ENCODE measurements at regions not wholly inside any gene's neighbourhood (a gene's known extent, or its start where the extent isn't known, plus 50 kb on each side); places are given as distances from the start of the nearest gene placed in this dataset.
"Not testable (repeated sequence)": the region's sequence is repeated elsewhere in the genome, so short reads cannot be mapped to it uniquely, and the experiment has no call there.

DNA sequence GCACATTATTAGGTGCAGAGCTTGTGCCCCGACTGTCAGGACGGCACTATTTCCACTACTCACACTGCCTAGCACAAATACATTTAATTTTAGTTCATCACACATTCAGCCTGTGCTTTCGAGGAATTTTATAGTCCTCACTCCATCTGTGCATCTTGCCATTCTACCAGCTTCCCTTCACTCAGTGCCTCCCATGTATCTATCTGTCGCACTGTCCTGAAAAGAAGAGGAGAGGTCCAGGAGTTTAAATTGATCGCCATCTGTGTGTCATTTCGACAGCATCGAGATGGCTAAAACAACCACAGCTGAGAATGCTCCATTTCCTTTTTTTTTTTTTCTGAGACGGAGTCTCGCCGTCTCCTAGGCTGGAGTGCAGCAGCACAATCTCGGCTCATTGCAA is 97.6 kb upstream of the FOXN3 start:
- Mint-ChIP-seq H3K27ac (no peak overlapping the region), H3K9me3 (peaks cover 7% of the 10 kb centered on the region), H3K36me3 (ENCODE audit: low read depth) (peaks cover 20% of the 10 kb centered on the region), H3K27me3 (ENCODE audit: low read depth) (no peaks in the 10 kb centered on the region), H3K4me3 (no peak overlapping the region), H3K4me1 (no peaks in the 10 kb centered on the region)
- TF ChIP-seq, protein P1, sequence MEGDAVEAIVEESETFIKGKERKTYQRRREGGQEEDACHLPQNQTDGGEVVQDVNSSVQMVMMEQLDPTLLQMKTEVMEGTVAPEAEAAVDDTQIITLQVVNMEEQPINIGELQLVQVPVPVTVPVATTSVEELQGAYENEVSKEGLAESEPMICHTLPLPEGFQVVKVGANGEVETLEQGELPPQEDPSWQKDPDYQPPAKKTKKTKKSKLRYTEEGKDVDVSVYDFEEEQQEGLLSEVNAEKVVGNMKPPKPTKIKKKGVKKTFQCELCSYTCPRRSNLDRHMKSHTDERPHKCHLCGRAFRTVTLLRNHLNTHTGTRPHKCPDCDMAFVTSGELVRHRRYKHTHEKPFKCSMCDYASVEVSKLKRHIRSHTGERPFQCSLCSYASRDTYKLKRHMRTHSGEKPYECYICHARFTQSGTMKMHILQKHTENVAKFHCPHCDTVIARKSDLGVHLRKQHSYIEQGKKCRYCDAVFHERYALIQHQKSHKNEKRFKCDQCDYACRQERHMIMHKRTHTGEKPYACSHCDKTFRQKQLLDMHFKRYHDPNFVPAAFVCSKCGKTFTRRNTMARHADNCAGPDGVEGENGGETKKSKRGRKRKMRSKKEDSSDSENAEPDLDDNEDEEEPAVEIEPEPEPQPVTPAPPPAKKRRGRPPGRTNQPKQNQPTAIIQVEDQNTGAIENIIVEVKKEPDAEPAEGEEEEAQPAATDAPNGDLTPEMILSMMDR (IDR thresholded peaks at IDR 0.05; ENCODE audit: unreplicated experiment in 3 of 3) = no peak

GRCh38 chr14:89509891-89510290 is 92.9 kb upstream of the FOXN3 start:
- TF ChIP-seq, protein P1 (IDR thresholded peaks at IDR 0.05; ENCODE audit: unreplicated experiment in 3 of 3) = no peak
- peaks cover 16% of the 10 kb centered on the region for H3K36me3 Mint-ChIP-seq (ENCODE audit: low read depth)
- no peak overlapping the region for H3K27ac Mint-ChIP-seq
- no peaks in the 10 kb centered on the region for H3K27me3 Mint-ChIP-seq (ENCODE audit: low read depth)
- H3K4me3 Mint-ChIP-seq = no peak overlapping the region
- H3K4me1 Mint-ChIP-seq = peaks cover 1% of the 10 kb centered on the region
- peaks cover 3% of the 10 kb centered on the region for H3K9me3 Mint-ChIP-seq

DNA sequence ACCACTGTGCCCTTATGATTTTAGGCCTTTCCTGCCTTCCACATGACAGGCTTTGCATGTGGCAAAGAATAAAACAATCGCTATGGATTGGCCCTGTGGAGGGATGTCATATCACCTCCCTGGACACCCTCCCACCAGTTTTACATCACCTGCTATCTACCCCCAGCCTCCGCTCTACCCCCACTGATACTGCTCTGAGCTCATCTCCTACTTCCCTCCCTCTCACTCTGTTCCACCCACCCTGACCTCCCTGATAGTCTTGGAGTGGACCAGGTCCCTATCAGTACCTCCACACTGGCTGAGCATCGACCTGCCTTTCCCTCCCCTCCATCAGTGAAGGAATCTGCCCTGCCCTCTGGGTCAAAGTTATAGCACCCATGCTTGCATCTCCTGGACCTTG is 91.8 kb upstream of the FOXN3 start:
- Mint-ChIP-seq H3K4me1 (peaks cover 5% of the 10 kb centered on the region), H3K4me3 (no peak overlapping the region), H3K27me3 (ENCODE audit: low read depth) (no peaks in the 10 kb centered on the region), H3K27ac (no peak overlapping the region), H3K9me3 (peaks cover 5% of the 10 kb centered on the region), H3K36me3 (ENCODE audit: low read depth) (peaks cover 18% of the 10 kb centered on the region)
- TF ChIP-seq, protein P1 (IDR thresholded peaks at IDR 0.05; ENCODE audit: unreplicated experiment in 3 of 3) = no peak

DNA sequence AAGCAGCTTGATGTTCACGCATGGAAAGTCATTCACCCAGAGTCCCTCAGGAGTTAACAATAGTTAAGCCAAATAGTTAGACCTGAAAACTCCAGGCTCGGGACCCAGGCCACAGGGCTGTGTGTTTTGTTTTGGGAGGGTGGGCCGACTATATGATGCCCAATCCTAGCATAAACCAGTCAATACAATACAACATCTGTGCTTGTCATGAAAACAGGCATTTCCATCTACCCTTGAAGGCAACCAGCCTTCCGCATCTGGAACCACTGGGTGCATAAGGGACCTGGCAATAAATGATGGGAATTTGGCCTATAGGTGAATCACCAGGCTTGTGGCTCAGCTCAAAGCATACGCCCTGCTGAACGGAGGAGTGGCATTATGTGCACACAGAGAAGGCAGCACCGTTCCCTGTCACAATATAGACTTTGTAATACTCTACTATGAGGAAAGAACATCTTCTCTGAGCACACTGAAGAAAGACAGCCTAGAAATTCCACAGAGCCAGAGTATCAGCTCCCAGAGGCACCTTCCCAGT is 91.0 kb upstream of the FOXN3 start:
- TF ChIP-seq, protein P1 (IDR thresholded peaks at IDR 0.05; ENCODE audit: unreplicated experiment in 3 of 3) = no peak
- H3K4me1 Mint-ChIP-seq = peaks cover 5% of the 10 kb centered on the region
- peaks cover 5% of the 10 kb centered on the region for H3K9me3 Mint-ChIP-seq
- peaks cover 15% of the 10 kb centered on the region for H3K36me3 Mint-ChIP-seq (ENCODE audit: low read depth)
- no peak overlapping the region for H3K4me3 Mint-ChIP-seq
- H3K27ac Mint-ChIP-seq = no peak overlapping the region
- no peaks in the 10 kb centered on the region for H3K27me3 Mint-ChIP-seq (ENCODE audit: low read depth)

DNA sequence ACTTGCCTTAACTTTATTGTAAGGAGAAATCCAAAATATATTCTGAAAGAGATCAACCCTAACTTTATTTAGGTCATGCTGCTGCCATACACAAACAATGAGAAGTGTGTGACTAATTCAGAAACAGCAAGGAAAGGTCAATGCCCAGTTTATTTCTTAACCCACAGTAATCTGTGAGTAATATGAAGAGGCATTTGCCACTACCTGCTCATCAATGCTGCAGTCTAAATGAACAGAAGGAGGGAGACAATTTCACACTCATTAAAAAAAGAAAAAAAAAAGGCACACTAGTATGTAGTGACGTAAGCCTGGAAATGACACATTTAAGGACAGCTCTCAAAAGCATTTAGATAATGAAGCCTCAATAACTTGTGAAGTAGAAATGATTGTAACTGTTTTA is 90.5 kb upstream of the FOXN3 start:
- Mint-ChIP-seq H3K36me3 (ENCODE audit: low read depth) (peaks cover 15% of the 10 kb centered on the region), H3K4me1 (peaks cover 5% of the 10 kb centered on the region), H3K27ac (no peak overlapping the region), H3K4me3 (no peak overlapping the region), H3K9me3 (peaks cover 5% of the 10 kb centered on the region), H3K27me3 (ENCODE audit: low read depth) (no peaks in the 10 kb centered on the region)
- TF ChIP-seq, protein P1 (IDR thresholded peaks at IDR 0.05; ENCODE audit: unreplicated experiment in 3 of 3) = no peak

GRCh38 chr14:89506891-89507452 is 89.9 kb upstream of the FOXN3 start:
- not testable (repeated sequence) for H3K4me3 Mint-ChIP-seq; H3K27me3 Mint-ChIP-seq (ENCODE audit: low read depth); H3K27ac Mint-ChIP-seq; H3K36me3 Mint-ChIP-seq (ENCODE audit: low read depth); H3K9me3 Mint-ChIP-seq; H3K4me1 Mint-ChIP-seq

Measured in nephron (organoid).